HG03025 (cell line): ENCODE measurements at regions not wholly inside any gene's neighbourhood (a gene's known extent, or its start where the extent isn't known, plus 50 kb on each side); places are given as distances from the start of the nearest gene placed in this dataset.
A peak's percentile ranks its signal among the peaks of the same experiment; 100 is the strongest.

Source experiments
- ATAC-seq: cut with Tn5 transposase; IDR thresholded peaks from one replicate; pipeline ENCODE4 v1.9.1; 2021; ENCODE audit warnings: mild to moderate bottlenecking, moderate library complexity; ENCODE audit not compliant: unreplicated experiment, low FRiP score

- no peak for ATAC-seq
Observed at GRCh38 chr12:13573698-13574321, 377.3 kb downstream of the EMP1 start.

- ATAC-seq: no peak
Observed at GRCh38 chr12:13571035-13571434, 374.5 kb downstream of the EMP1 start.

GRCh38 chr12:13570005-13570694 is 373.6 kb downstream of the EMP1 start:
- no peak for ATAC-seq

GRCh38 chr12:13566292-13566691 is 369.8 kb downstream of the EMP1 start:
- no peak for ATAC-seq

GRCh38 chr12:13564266-13564810 is 367.8 kb downstream of the EMP1 start:
- no peak for ATAC-seq

GRCh38 chr12:13563743-13564125 is 367.2 kb downstream of the EMP1 start:
- no peak for ATAC-seq

GRCh38 chr12:13562915-13563742 is 366.6 kb downstream of the EMP1 start:
- ATAC-seq: no peak

GRCh38 chr12:13561923-13562322 is 365.4 kb downstream of the EMP1 start:
- ATAC-seq: no peak

GRCh38 chr12:13559318-13559978 is 362.9 kb downstream of the EMP1 start:
- no peak for ATAC-seq

GRCh38 chr12:13552830-13553229 is 356.3 kb downstream of the EMP1 start:
- no peak for ATAC-seq

- ATAC-seq: no peak
Observed at GRCh38 chr12:13547283-13547682, 350.8 kb downstream of the EMP1 start.

- no peak for ATAC-seq
Observed at GRCh38 chr12:13546231-13546630, 349.7 kb downstream of the EMP1 start.

GRCh38 chr12:13539051-13539450 is 342.5 kb downstream of the EMP1 start:
- ATAC-seq: no peak

- ATAC-seq: no peak
Observed at GRCh38 chr12:13538136-13538535, 341.6 kb downstream of the EMP1 start.

GRCh38 chr12:13537623-13538022 is 341.1 kb downstream of the EMP1 start:
- no peak for ATAC-seq

GRCh38 chr12:13536219-13536910 is 339.8 kb downstream of the EMP1 start:
- peak; percentile 88 for ATAC-seq

GRCh38 chr12:13534645-13535398 is 338.3 kb downstream of the EMP1 start:
- ATAC-seq: no peak

GRCh38 chr12:13534242-13534641 is 337.7 kb downstream of the EMP1 start:
- no peak for ATAC-seq

GRCh38 chr12:13530966-13531365 is 334.4 kb downstream of the EMP1 start:
- no peak for ATAC-seq
